Stimulated activated CD8-positive, alpha-beta memory T cell treated with anti-CD3 and anti-CD28 coated beads, Interleukin-4, amount 100 ng/mL, for 48 hours (primary cell): ENCODE measurements at regions not wholly inside any gene's neighbourhood (a gene's known extent, or its start where the extent isn't known, plus 50 kb on each side); places are given as distances from the start of the nearest gene placed in this dataset.
A peak's percentile ranks its signal among the peaks of the same experiment; 100 is the strongest.

Source experiments
- DNase-seq: peaks from one replicate; pipeline ENCODE4 v3.0.0-alpha.2; 2020

- no peak for DNase-seq
These were observed 66.3 kb upstream of the CREB1 start for GRCh38 chr2:207463433-207463832.

- no peak for DNase-seq
These were observed 65.8 kb upstream of the CREB1 start for GRCh38 chr2:207464007-207464406.

- DNase-seq = no peak
These were observed 63.9 kb upstream of the CREB1 start for GRCh38 chr2:207465894-207466293.

GRCh38 chr2:207467716-207468347 is 61.9 kb upstream of the CREB1 start:
- DNase-seq = no peak

- no peak for DNase-seq
These were observed 61.3 kb upstream of the CREB1 start for GRCh38 chr2:207468488-207468887.

GRCh38 chr2:207469451-207469850 is 60.3 kb upstream of the CREB1 start:
- no peak for DNase-seq

- no peak for DNase-seq
These were observed 59.6 kb upstream of the CREB1 start for GRCh38 chr2:207469943-207470729.

GRCh38 chr2:207471261-207471660 is 58.5 kb upstream of the CREB1 start:
- DNase-seq = no peak

GRCh38 chr2:207472343-207473048 is 57.3 kb upstream of the CREB1 start:
- DNase-seq = no peak

GRCh38 chr2:207473049-207473930 is 56.5 kb upstream of the CREB1 start:
- DNase-seq = peak; percentile 55

GRCh38 chr2:207473931-207474235 is 55.9 kb upstream of the CREB1 start:
- no peak for DNase-seq

- DNase-seq = peak; percentile 58
These were observed 54.8 kb upstream of the CREB1 start for GRCh38 chr2:207474863-207475485.

GRCh38 chr2:207475546-207475945 is 54.2 kb upstream of the CREB1 start:
- DNase-seq = no peak

- no peak for DNase-seq
These were observed 51.9 kb upstream of the CREB1 start for GRCh38 chr2:207477896-207478295.

- no peak for DNase-seq
These were observed 51.2 kb upstream of the CREB1 start for GRCh38 chr2:207478572-207478971.

GRCh38 chr2:207479198-207479785 is 50.5 kb upstream of the CREB1 start:
- no peak for DNase-seq
